ENCODE measurements at regions not wholly inside any gene's neighbourhood (a gene's known extent, or its start where the extent isn't known, plus 50 kb on each side); places are given as distances from the start of the nearest gene placed in this dataset.
"Not testable (repeated sequence)": the region's sequence is repeated elsewhere in the genome, so short reads cannot be mapped to it uniquely, and the experiment has no call there.

GRCh38 chr17:20387549-20387948 is 79.8 kb downstream of the LGALS9B start:
- not testable (repeated sequence) for DNase-seq (ENCODE audit: low spot score)

GRCh38 chr17:20381358-20382300 is 85.7 kb downstream of the LGALS9B start:
- peak; percentile 26 for DNase-seq (ENCODE audit: low spot score)

GRCh38 chr17:20380625-20381024 is 86.7 kb downstream of the LGALS9B start:
- DNase-seq (ENCODE audit: low spot score) = peak; percentile 30

GRCh38 chr17:20379251-20379650 is 88.1 kb downstream of the LGALS9B start:
- DNase-seq (ENCODE audit: low spot score) = not testable (repeated sequence)

GRCh38 chr17:20376642-20377041 is 90.7 kb downstream of the LGALS9B start:
- peak; percentile 4 for DNase-seq (ENCODE audit: low spot score)

- not testable (repeated sequence) for DNase-seq (ENCODE audit: low spot score)
These were observed 91.6 kb downstream of the LGALS9B start for GRCh38 chr17:20375745-20376144.
